ENCODE measurements at regions not wholly inside any gene's neighbourhood (a gene's known extent, or its start where the extent isn't known, plus 50 kb on each side); places are given as distances from the start of the nearest gene placed in this dataset.

DNA sequence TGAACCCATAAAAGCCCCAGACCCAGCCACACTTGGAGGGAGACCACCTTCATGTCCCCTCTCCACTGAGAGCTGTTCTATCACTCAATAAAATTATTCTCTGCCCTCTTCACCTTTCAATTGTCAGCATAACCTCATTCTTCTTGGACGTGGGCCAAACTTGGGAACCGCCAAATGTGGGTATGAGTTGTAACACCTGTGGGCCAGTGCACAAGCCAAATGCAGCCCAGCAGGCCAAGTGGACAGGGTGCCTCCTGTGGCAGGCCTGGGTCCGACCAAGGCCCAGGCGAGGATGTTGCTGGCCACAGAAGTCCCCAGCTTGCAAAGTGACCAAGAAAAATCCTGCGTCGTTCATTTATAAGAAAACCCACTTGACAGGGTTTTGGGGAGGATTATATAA is 621.2 kb downstream of the METTL15 start:
- no peak for ATAC-seq
- no peak for TF ChIP-seq TCF4 (CRISPR knock-in tag; IDR thresholded peaks at IDR 0.05; ENCODE audit: borderline replicate concordance)
- TF ChIP-seq ZNF565 (CRISPR knock-in tag; conservative IDR thresholded peaks at IDR 0.05; ENCODE audit: low read depth): no peak
- TF ChIP-seq, protein P1, sequence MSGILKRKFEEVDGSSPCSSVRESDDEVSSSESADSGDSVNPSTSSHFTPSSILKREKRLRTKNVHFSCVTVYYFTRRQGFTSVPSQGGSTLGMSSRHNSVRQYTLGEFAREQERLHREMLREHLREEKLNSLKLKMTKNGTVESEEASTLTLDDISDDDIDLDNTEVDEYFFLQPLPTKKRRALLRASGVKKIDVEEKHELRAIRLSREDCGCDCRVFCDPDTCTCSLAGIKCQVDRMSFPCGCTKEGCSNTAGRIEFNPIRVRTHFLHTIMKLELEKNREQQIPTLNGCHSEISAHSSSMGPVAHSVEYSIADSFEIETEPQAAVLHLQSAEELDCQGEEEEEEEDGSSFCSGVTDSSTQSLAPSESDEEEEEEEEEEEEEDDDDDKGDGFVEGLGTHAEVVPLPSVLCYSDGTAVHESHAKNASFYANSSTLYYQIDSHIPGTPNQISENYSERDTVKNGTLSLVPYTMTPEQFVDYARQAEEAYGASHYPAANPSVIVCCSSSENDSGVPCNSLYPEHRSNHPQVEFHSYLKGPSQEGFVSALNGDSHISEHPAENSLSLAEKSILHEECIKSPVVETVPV (CRISPR knock-in tag; IDR thresholded peaks at IDR 0.05): no peak
- TF ChIP-seq, protein P2, sequence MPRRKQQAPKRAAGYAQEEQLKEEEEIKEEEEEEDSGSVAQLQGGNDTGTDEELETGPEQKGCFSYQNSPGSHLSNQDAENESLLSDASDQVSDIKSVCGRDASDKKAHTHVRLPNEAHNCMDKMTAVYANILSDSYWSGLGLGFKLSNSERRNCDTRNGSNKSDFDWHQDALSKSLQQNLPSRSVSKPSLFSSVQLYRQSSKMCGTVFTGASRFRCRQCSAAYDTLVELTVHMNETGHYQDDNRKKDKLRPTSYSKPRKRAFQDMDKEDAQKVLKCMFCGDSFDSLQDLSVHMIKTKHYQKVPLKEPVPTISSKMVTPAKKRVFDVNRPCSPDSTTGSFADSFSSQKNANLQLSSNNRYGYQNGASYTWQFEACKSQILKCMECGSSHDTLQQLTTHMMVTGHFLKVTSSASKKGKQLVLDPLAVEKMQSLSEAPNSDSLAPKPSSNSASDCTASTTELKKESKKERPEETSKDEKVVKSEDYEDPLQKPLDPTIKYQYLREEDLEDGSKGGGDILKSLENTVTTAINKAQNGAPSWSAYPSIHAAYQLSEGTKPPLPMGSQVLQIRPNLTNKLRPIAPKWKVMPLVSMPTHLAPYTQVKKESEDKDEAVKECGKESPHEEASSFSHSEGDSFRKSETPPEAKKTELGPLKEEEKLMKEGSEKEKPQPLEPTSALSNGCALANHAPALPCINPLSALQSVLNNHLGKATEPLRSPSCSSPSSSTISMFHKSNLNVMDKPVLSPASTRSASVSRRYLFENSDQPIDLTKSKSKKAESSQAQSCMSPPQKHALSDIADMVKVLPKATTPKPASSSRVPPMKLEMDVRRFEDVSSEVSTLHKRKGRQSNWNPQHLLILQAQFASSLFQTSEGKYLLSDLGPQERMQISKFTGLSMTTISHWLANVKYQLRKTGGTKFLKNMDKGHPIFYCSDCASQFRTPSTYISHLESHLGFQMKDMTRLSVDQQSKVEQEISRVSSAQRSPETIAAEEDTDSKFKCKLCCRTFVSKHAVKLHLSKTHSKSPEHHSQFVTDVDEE (CRISPR knock-in tag; IDR thresholded peaks at IDR 0.05): no peak
- TF ChIP-seq OSR1 (CRISPR knock-in tag; IDR thresholded peaks at IDR 0.05): no peak
- TF ChIP-seq TOX (CRISPR knock-in tag; IDR thresholded peaks at IDR 0.05; ENCODE audit: borderline replicate concordance): no peak

DNA sequence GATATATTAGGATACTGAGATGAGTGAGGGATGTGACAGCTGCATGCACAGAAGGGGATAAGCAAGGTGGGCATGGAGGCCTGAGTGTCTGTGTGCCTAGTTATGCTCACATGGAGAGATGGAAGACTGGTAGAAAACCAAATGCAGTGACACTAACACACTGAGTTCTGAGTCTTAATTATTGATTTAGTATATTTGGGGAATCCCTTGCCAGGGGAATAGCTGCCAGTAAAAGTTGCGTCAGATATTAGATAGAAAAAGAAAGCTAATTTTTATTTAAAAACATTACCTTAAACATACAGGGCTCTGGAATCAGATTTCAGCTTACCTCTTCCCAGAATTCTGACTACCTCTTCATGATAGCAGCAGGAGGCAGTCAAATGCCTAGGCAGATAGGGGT is 620.5 kb downstream of the METTL15 start:
- ATAC-seq: no peak
- TF ChIP-seq, protein P1 (CRISPR knock-in tag; IDR thresholded peaks at IDR 0.05): no peak
- TF ChIP-seq, protein P3, sequence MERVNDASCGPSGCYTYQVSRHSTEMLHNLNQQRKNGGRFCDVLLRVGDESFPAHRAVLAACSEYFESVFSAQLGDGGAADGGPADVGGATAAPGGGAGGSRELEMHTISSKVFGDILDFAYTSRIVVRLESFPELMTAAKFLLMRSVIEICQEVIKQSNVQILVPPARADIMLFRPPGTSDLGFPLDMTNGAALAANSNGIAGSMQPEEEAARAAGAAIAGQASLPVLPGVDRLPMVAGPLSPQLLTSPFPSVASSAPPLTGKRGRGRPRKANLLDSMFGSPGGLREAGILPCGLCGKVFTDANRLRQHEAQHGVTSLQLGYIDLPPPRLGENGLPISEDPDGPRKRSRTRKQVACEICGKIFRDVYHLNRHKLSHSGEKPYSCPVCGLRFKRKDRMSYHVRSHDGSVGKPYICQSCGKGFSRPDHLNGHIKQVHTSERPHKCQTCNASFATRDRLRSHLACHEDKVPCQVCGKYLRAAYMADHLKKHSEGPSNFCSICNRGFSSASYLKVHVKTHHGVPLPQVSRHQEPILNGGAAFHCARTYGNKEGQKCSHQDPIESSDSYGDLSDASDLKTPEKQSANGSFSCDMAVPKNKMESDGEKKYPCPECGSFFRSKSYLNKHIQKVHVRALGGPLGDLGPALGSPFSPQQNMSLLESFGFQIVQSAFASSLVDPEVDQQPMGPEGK (CRISPR knock-in tag; IDR thresholded peaks at IDR 0.05; ENCODE audit: borderline replicate concordance): no peak
- TF ChIP-seq ZNF70 (CRISPR knock-in tag; IDR thresholded peaks at IDR 0.05) (no peak), GLIS3 (CRISPR knock-in tag; IDR thresholded peaks at IDR 0.05) (no peak), BACH2 (CRISPR knock-in tag; IDR thresholded peaks at IDR 0.05; ENCODE audit: borderline replicate concordance) (no peak), PPARA (CRISPR knock-in tag; IDR thresholded peaks at IDR 0.05; ENCODE audit: borderline replicate concordance) (no peak)

DNA sequence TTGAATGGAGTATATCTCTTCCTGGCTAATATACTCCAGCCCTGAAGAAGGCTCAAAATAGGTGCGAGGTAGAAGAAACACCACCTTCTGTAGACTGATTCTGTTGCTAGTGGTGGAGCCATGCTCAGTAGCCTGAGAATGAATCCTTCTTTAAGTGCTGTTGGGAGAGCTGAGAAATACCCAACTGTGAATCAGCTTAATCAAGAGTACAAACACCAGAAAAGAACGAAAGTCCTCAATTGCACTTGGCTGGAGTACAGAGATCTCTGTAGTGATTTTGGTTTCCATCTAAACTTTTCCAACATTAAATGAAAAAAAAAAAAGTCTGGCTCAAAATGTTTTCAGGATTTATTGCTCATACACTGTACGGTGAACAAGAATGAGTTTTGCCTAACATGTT is 619.1 kb downstream of the METTL15 start:
- TF ChIP-seq PPARA (CRISPR knock-in tag; IDR thresholded peaks at IDR 0.05; ENCODE audit: borderline replicate concordance) (no peak), TCF4 (CRISPR knock-in tag; IDR thresholded peaks at IDR 0.05; ENCODE audit: borderline replicate concordance) (no peak), ESRRG (CRISPR knock-in tag; IDR thresholded peaks at IDR 0.05) (no peak), ARNTL (CRISPR knock-in tag; IDR thresholded peaks at IDR 0.05; ENCODE audit: borderline replicate concordance, low read depth) (no peak), RARB (CRISPR knock-in tag; IDR thresholded peaks at IDR 0.05) (no peak), ZNF8 (CRISPR knock-in tag; IDR thresholded peaks at IDR 0.05) (no peak), ZFP30 (CRISPR knock-in tag; IDR thresholded peaks at IDR 0.05) (no peak), ZC3H10 (CRISPR knock-in tag; IDR thresholded peaks at IDR 0.05) (no peak), ZFP3 (CRISPR knock-in tag; IDR thresholded peaks at IDR 0.05) (no peak), TOX (CRISPR knock-in tag; IDR thresholded peaks at IDR 0.05; ENCODE audit: borderline replicate concordance) (no peak), SNAI2 (CRISPR knock-in tag; IDR thresholded peaks at IDR 0.05) (no peak), OSR1 (CRISPR knock-in tag; IDR thresholded peaks at IDR 0.05) (no peak), ZNF565 (CRISPR knock-in tag; conservative IDR thresholded peaks at IDR 0.05; ENCODE audit: low read depth) (no peak)
- TF ChIP-seq, protein P4, sequence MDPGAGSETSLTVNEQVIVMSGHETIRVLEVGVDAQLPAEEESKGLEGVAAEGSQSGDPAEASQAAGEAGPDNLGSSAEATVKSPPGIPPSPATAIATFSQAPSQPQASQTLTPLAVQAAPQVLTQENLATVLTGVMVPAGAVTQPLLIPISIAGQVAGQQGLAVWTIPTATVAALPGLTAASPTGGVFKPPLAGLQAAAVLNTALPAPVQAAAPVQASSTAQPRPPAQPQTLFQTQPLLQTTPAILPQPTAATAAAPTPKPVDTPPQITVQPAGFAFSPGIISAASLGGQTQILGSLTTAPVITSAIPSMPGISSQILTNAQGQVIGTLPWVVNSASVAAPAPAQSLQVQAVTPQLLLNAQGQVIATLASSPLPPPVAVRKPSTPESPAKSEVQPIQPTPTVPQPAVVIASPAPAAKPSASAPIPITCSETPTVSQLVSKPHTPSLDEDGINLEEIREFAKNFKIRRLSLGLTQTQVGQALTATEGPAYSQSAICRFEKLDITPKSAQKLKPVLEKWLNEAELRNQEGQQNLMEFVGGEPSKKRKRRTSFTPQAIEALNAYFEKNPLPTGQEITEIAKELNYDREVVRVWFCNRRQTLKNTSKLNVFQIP (CRISPR knock-in tag; IDR thresholded peaks at IDR 0.05; ENCODE audit: borderline replicate concordance, low read depth): no peak
- TF ChIP-seq, protein P5, sequence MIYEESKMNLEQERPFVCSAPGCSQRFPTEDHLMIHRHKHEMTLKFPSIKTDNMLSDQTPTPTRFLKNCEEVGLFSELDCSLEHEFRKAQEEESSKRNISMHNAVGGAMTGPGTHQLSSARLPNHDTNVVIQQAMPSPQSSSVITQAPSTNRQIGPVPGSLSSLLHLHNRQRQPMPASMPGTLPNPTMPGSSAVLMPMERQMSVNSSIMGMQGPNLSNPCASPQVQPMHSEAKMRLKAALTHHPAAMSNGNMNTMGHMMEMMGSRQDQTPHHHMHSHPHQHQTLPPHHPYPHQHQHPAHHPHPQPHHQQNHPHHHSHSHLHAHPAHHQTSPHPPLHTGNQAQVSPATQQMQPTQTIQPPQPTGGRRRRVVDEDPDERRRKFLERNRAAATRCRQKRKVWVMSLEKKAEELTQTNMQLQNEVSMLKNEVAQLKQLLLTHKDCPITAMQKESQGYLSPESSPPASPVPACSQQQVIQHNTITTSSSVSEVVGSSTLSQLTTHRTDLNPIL (CRISPR knock-in tag; IDR thresholded peaks at IDR 0.05; ENCODE audit: low read depth): no peak
- TF ChIP-seq, protein P2 (CRISPR knock-in tag; IDR thresholded peaks at IDR 0.05): no peak
- TF ChIP-seq, protein P3 (CRISPR knock-in tag; IDR thresholded peaks at IDR 0.05; ENCODE audit: borderline replicate concordance): no peak
- peak; percentile 63 for ATAC-seq
